Aorta (tissue), 5 donors: ENCODE measurements at regions not wholly inside any gene's neighbourhood (a gene's known extent, or its start where the extent isn't known, plus 50 kb on each side); places are given as distances from the start of the nearest gene placed in this dataset.
A peak's percentile ranks its signal among the peaks of the same experiment; 100 is the strongest.

Experiments
- ATAC-seq: fragments of 200-7000 bp; cut with Tn5 transposase; one replicate; pipeline ENCODE4 v1.9.1; 2022; ENCODE audit warnings: moderate library complexity; ENCODE audit not compliant: low FRiP score
- DNase-seq, 2 donors: peaks; one replicate each; pipeline ENCODE4 v3.0.0-alpha.2; 2020
- H3K27ac ChIP-seq, 2 donors: one replicate each; pipeline ENCODE4 v1.5.1; 2013; ENCODE audit warnings: low read length in 2 of 2, mild to moderate bottlenecking in 2 of 2, moderate library complexity in 2 of 2, control low read depth in 1 of 2, inconsistent platforms in 1 of 2, low read depth in 1 of 2
- H3K27me3 ChIP-seq, 2 donors: one replicate each; pipeline ENCODE4 v1.6.1; 2013; ENCODE audit warnings: control low read depth in 1 of 2, low read length in 1 of 2, mild to moderate bottlenecking in 1 of 2, moderate library complexity in 1 of 2; ENCODE audit not compliant: insufficient read depth in 2 of 2, control insufficient read depth in 1 of 2
- H3K36me3 ChIP-seq, 2 donors: one replicate each; pipeline ENCODE4 v1.6.1; 2013; ENCODE audit warnings: control low read depth in 1 of 2, low read length in 1 of 2, mild to moderate bottlenecking in 1 of 2; ENCODE audit not compliant: insufficient read depth in 2 of 2, control insufficient read depth in 1 of 2
- H3K4me1 ChIP-seq, 2 donors: one replicate each; pipeline ENCODE4 v1.6.1; 2013; ENCODE audit warnings: low read length in 2 of 2, control low read depth in 1 of 2, mild to moderate bottlenecking in 1 of 2, moderate library complexity in 1 of 2; ENCODE audit not compliant: insufficient read depth in 2 of 2, control insufficient read depth in 1 of 2
- H3K4me3 ChIP-seq, 2 donors: one replicate each; pipeline ENCODE4 v1.5.1; 2013; ENCODE audit warnings: low read length in 2 of 2, control low read depth in 1 of 2, mild to moderate bottlenecking in 1 of 2
- H3K9me3 ChIP-seq: one replicate; pipeline ENCODE4 v1.6.1; 2013; ENCODE audit warnings: mild to moderate bottlenecking, low read length; ENCODE audit not compliant: control insufficient read depth
- WGBS, 2 donors: extraction: QIAGEN DNeasy Blood & Tissue Kit; methylation state at CpG; one replicate each; pipeline ENCODE4 v1.1.7; 2013; 5-methylcytosine and 5-hydroxymethylcytosine counted together
- intact Hi-C, 2 donors: fragments of 100-400 bp; cut with DNase I; formaldehyde crosslinking; loops; one replicate each; pipeline versions ENCODE4 v1.14.2 to v1.15.0; 2022
- donor health status: healthy with polysubstance abuse.
- donor health status: Bipolar disorder and iron deficiency.
- donor health status: DM: no; HTN: no; CAD: no.
- donor health status: DM: no; HTN: no; CAD: no.
- donor health status: DM: yes; HTN: yes; CAD: no.

DNA sequence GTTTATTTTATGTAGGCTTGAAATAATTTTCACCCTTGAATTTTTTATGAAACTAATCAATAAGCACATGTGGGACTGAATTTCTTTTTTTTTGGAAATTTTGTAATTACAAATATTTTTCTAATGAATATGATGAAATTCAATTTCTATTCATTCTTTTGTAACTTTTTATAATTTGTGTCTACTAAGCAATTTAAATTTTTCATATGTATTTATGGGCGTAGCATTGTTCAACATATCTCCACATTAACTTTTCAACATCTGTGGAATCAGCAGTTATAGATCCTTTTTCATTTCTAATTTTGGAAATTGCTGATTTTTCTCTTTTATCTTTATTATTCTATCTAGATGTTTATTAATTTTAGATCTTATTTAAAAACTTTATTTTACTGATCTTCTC lies 1320.3 kb downstream of the C4orf33 start:
- intact Hi-C loops: no loop called here
- H3K27ac ChIP-seq: no peak overlapping the region
- WGBS, 2 donors: 89 to 93% methylated on average over 1 of the region's 1 CpG
- no peak for ATAC-seq
- H3K4me3 ChIP-seq: no peak overlapping the region
- H3K4me1 ChIP-seq: no peaks in the 10 kb centered on the region
- H3K9me3 ChIP-seq: no peaks in the 10 kb centered on the region
- H3K27me3 ChIP-seq: no peaks in the 10 kb centered on the region
- no peaks in the 10 kb centered on the region for H3K36me3 ChIP-seq
- DNase-seq: no peak

DNA sequence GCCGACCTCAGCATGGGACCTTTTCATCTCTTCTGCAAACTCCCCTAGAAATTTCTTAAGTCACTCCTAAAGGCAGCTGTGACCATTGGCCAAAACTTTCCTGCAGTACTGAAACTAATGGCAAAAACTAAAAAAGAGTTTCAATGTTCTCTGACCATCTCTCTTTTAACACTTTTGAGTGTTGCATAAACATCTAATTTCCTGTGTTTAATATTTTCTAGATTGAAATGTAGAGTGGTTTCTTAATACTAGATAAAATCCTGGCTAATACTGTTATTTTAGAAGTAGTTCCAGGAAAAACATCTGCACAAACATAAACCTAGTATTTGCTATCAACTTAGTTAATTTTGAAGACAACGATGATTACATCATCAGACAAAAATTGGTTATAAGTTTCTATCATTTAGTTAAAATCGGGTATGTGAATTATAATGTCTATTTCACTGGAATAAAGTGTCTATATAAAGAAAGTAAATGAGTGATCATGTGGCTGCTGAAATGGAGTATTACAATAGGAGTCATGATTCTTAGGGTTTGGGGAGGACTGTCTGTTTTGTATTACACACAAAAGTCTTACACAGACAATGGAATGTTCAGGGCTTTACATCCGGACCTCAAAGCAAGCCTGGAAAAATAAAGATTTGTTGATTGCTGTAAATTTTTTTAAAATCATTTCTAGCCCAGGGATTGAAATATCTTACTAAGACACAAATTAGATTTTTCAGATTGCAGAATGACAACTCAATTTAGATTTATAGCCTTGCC lies 1323.4 kb downstream of the C4orf33 start:
- no peaks in the 10 kb centered on the region for H3K27me3 ChIP-seq
- H3K9me3 ChIP-seq: no peaks in the 10 kb centered on the region
- H3K4me1 ChIP-seq: no peaks in the 10 kb centered on the region
- no peaks in the 10 kb centered on the region for H3K36me3 ChIP-seq
- no peak for ATAC-seq
- 30 to 38% methylated on average over 4 of the region's 4 CpGs for WGBS, 2 donors
- H3K4me3 ChIP-seq: no peak overlapping the region
- intact Hi-C loops: no loop called here
- H3K27ac ChIP-seq: no peak overlapping the region
- no peak for DNase-seq

DNA sequence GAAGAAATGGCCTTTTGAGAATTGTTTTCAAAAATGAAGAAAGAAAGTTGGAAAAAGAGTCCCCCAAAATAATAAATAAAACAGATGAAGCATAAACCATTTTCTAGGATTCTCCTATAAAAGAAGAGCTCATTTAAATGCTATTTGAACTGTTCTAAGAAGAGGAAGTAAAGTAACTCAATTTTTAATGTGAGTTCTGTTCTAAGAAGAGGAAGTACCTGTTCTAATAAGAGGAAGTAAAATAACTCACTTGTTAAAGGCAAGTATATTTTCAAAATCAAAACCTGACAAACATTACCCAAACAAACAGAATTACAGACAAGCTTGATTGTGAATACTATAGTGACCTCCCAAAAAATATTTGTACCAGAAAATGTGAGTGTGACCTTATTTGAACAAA lies 1326.3 kb downstream of the C4orf33 start:
- DNase-seq (no peak), ATAC-seq (no peak)
- intact Hi-C loops: no loop called here
- Histone ChIP-seq H3K4me3 (no peak overlapping the region), H3K4me1 (no peaks in the 10 kb centered on the region), H3K27me3 (no peaks in the 10 kb centered on the region), H3K9me3 (no peaks in the 10 kb centered on the region), H3K36me3 (no peaks in the 10 kb centered on the region), H3K27ac (no peak overlapping the region)

DNA sequence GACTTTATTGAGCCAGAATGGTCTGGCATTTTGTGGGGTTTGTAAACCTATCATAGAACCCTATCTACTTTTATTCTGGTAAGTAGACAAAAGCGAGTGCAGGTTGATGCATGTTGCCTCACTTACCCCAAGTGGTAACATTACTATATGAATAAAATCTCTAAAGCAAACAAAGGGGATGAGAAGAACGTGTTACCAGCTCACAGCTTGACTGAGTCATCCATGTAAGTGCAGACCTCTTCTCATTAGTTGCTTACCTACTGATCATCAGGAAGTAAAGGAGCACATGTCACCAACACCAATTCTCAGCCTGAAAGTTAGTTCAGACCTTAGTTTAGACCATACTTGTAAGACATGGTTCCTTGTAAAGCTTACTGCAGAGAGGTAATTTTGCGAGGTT lies 1328.3 kb downstream of the C4orf33 start:
- no peaks in the 10 kb centered on the region for H3K9me3 ChIP-seq
- WGBS, 2 donors: 83 to 85% methylated on average over 3 of the region's 3 CpGs
- intact Hi-C loops: no loop called here
- H3K4me1 ChIP-seq: no peaks in the 10 kb centered on the region
- no peaks in the 10 kb centered on the region for H3K36me3 ChIP-seq
- no peak overlapping the region for H3K27ac ChIP-seq
- H3K27me3 ChIP-seq: no peaks in the 10 kb centered on the region
- DNase-seq (no peak), ATAC-seq (no peak)
- H3K4me3 ChIP-seq: no peak overlapping the region

DNA sequence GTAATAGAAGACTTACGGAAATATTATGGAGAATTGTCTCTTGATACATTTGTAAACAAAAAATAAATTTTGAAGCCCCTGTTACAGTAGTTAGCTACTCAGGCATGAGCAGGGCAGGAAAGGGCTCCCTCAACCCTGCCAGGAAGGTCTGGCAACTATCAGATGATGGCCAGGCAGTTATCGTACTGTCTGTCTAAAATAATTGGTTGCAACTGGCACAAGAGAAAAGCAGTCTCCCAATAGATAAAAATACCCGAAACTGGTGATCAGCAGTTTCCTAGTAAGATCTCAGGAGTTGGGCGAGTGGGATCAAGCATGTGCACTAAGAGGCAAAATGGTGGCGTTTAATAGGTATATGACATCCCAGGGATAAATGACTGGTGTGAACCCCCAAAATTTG lies 1336.3 kb downstream of the C4orf33 start:
- H3K4me1 ChIP-seq: no peaks in the 10 kb centered on the region
- H3K27me3 ChIP-seq: no peaks in the 10 kb centered on the region
- WGBS, 2 donors: 88 to 89% methylated on average over 5 of the region's 5 CpGs
- no peaks in the 10 kb centered on the region for H3K9me3 ChIP-seq
- ATAC-seq: no peak
- no peak for DNase-seq
- H3K36me3 ChIP-seq: no peaks in the 10 kb centered on the region
- H3K4me3 ChIP-seq: no peak overlapping the region
- intact Hi-C loops: no loop called here
- H3K27ac ChIP-seq: no peak overlapping the region

DNA sequence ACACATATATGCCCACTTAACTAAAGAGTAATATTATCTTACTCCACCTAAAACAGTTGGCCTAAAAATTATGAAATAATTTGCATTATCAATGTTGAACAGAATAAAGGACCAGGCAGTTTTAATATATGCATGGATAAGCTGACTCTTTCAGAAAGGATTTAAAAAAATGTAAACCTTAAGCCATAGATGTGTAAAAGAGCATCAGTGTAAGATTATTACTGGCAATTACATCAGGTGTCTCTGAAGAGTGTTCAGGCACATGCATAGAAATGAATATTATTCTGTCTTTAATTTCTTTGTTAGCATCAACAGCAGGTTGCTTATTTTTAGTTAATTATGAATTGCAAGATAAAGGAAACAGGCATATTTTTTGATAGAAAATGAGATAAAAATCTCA lies 1353.8 kb downstream of the C4orf33 start:
- ATAC-seq: no peak
- intact Hi-C loops: no loop called here
- H3K27me3 ChIP-seq: no peaks in the 10 kb centered on the region

DNA sequence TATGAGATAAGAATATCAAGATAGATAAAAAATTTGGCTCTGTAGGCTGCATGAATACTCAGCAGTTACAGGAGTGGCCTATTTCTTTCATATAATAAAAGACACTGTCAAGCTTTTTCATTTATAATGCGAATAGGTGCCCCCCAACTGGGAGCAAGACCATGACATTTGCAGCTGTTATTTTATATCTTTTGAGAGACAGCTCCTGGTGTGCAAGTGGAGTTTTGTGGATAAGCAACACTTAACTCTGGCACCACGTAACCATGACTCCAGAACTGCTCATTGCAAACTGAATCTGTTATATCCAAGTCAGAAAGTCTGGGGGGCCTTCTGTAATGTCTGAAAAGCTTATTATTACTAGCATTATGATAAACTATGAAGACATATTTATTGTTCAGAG lies 1372.4 kb downstream of the C4orf33 start:
- no peak for DNase-seq
- intact Hi-C loops: no loop called here
- Histone ChIP-seq H3K4me3 (no peak overlapping the region), H3K27ac (no peak overlapping the region), H3K9me3 (no peaks in the 10 kb centered on the region), H3K36me3 (no peaks in the 10 kb centered on the region), H3K4me1 (no peaks in the 10 kb centered on the region), H3K27me3 (no peaks in the 10 kb centered on the region)
- 70 to 74% methylated on average over 2 of the region's 2 CpGs for WGBS, 2 donors
- ATAC-seq: no peak

More for the DNA sequence above, 1353.8 kb downstream of the C4orf33 start:
- DNase-seq: no peak
- H3K4me3 ChIP-seq: no peak overlapping the region
- H3K27ac ChIP-seq: no peak overlapping the region
- H3K4me1 ChIP-seq: no peaks in the 10 kb centered on the region
- H3K36me3 ChIP-seq: no peaks in the 10 kb centered on the region
- peaks cover 3% of the 10 kb centered on the region for H3K9me3 ChIP-seq

DNA sequence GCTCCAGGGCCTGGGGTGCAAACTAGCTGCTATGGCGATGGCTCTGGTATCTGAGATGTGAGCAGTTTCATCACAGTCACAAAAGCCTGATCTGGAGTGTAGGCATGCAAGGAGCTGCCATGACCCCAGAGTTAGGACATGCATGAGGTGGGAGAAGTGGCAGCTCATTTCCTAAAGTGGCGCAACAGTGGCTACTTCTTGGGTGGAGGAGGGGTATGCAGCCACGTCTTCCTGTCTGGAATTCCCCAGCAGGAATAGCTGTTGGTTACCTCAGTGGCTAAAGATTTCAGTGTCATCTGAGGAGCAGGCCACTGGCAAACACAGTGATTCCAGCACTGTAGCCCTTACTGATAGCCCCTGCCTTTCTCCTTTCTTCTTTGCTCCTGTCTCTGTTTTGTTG lies 1382.5 kb downstream of the C4orf33 start:
- Histone ChIP-seq H3K9me3 (no peaks in the 10 kb centered on the region), H3K27me3 (no peaks in the 10 kb centered on the region), H3K4me1 (no peaks in the 10 kb centered on the region), H3K36me3 (no peaks in the 10 kb centered on the region), H3K27ac (no peak overlapping the region), H3K4me3 (no peak overlapping the region)
- intact Hi-C loops: no loop called here
- ATAC-seq (peak; percentile 11), DNase-seq (no peak)
- WGBS, 2 donors: 71 to 73% methylated on average over 3 of the region's 3 CpGs

DNA sequence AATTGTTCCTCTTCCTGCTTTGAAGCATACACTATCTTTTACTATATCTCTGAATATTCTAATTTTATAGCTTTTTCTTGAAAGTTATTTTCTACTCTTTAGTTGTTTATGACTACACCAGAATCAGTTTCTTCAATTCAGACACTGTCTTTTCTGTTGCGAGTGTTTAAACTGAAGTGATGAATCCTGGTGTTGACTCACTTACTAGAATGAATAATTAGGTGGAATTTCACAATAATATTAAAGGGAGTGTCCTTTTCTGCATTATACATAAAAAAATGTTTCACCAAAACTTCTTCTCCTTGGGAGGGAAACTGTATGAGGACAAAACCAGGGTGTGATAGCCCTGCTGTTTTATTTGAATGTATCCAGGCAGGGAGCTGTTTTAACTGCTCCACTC lies 1383.1 kb downstream of the C4orf33 start:
- 90 to 98% methylated on average over 1 of the region's 1 CpG for WGBS, 2 donors
- no peaks in the 10 kb centered on the region for H3K4me1 ChIP-seq
- no peak overlapping the region for H3K27ac ChIP-seq

More for the DNA sequence above, 1383.1 kb downstream of the C4orf33 start:
- DNase-seq: no peak
- Histone ChIP-seq H3K4me3 (no peak overlapping the region), H3K27me3 (no peaks in the 10 kb centered on the region), H3K9me3 (no peaks in the 10 kb centered on the region), H3K36me3 (no peaks in the 10 kb centered on the region)
- ATAC-seq: no peak
- intact Hi-C loops: no loop called here
